ENCODE measurements at regions not wholly inside any gene's neighbourhood (a gene's known extent, or its start where the extent isn't known, plus 50 kb on each side); places are given as distances from the start of the nearest gene placed in this dataset.
A peak's percentile ranks its signal among the peaks of the same experiment; 100 is the strongest.

DNA sequence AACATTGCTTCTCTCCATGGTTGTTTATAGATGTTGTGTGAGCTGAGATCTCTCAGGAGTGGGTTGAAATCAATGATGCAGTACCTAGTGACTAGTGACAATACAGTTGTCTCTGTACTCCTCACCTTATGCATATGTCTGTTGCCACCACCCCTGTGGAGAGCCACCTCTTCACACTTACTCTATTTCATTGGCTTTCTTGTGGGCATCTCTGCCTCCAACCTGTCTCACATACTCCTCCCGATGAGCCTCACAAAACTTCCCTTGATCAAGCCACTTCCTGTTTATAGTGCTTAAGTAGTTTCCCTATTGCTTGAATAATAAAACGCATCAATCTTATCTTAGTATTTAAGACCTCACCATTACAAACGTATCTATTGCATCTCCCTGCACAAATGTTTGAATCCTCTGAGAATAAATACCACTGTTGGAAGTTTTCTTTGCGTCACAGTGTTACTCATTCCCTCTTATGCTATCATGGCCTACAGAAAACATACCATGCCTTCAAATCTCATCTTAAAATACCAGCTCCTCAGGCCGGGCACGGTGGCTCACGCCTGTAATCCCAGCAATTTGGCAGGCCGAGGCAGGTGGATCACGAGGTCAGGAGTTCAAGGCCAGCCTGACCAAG lies 54.7 kb upstream of the GREM2 start:
- Histone ChIP-seq H3K36me3 (ENCODE audit: control insufficient read depth, insufficient read depth, low read length) (no peaks in the 10 kb centered on the region), H3K4me2 (ENCODE audit: extremely low read depth, insufficient read depth, low read length) (no peak overlapping the region), H3K79me2 (ENCODE audit: control insufficient read depth, insufficient read depth, low read length) (no peaks in the 10 kb centered on the region), H3K4me3 (replicated peaks in 1 of 4; ENCODE audit: control extremely low read depth in 1 of 4, insufficient read depth in 1 of 4, low read depth in 3 of 4, low read length in 4 of 4) (no peak overlapping the region), H3K9ac (ENCODE audit: insufficient read depth, low read length) (no peak overlapping the region), H3K27ac (ENCODE audit: insufficient read depth, low read length) (no peak overlapping the region), H3K27me3 (ENCODE audit: control insufficient read depth, insufficient read depth, low read length) (no peaks in the 10 kb centered on the region), H3K9me3 (ENCODE audit: control insufficient read depth, insufficient read depth, low read depth, low read length) (no peaks in the 10 kb centered on the region), H2AFZ (ENCODE audit: low read length) (no peak overlapping the region), H3K4me1 (ENCODE audit: control insufficient read depth, extremely low read depth, insufficient read depth, low read length) (no peaks in the 10 kb centered on the region), H4K20me1 (ENCODE audit: control insufficient read depth, extremely low read depth, insufficient read depth, low read length) (no peaks in the 10 kb centered on the region)
- TF ChIP-seq, protein P1, sequence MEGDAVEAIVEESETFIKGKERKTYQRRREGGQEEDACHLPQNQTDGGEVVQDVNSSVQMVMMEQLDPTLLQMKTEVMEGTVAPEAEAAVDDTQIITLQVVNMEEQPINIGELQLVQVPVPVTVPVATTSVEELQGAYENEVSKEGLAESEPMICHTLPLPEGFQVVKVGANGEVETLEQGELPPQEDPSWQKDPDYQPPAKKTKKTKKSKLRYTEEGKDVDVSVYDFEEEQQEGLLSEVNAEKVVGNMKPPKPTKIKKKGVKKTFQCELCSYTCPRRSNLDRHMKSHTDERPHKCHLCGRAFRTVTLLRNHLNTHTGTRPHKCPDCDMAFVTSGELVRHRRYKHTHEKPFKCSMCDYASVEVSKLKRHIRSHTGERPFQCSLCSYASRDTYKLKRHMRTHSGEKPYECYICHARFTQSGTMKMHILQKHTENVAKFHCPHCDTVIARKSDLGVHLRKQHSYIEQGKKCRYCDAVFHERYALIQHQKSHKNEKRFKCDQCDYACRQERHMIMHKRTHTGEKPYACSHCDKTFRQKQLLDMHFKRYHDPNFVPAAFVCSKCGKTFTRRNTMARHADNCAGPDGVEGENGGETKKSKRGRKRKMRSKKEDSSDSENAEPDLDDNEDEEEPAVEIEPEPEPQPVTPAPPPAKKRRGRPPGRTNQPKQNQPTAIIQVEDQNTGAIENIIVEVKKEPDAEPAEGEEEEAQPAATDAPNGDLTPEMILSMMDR (conservative IDR thresholded peaks at IDR 0.05 in 1 of 2, IDR thresholded peaks at IDR 0.05 in 1 of 2; ENCODE audit: low read depth in 1 of 2, low read length in 2 of 2) = no peak
- TF ChIP-seq EZH2 (IDR thresholded peaks at IDR 0.05; ENCODE audit: low read length, missing control alignments) = no peak
- DNase-seq (ENCODE audit: low read depth in 2 of 2) = no peak

DNA sequence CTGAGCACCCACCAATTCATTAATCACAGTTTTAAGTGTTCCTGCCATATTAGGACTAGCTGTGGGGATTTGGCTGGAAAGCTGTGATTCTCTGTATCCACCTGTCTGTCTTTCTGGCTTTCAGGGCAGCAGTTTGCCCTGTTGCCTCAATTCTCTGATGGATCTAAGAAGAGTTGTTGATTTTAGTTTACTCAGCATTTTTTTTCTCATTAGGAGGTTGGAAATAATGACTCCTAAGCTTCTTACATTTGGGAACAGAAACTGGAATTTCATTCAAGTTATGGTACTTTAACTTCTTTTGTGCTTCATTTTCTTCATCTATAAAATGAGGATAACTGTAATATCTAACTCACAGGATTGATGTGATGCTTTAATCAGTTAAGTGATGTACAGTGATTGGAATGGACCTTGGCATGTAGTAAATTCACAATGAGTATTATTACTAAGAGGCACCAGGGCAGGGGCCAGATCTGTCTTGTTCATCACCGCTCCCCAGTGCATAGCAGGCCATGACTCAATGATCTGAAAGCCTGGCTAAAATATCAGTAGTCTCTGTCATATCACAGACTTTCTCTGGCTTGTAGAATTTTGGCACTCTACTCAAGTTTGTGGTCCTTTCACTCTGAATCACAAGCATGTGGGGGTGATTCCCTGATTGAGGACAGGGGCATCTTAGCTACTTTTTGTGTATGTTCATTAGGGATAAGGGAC lies 51.4 kb upstream of the GREM2 start:
- Histone ChIP-seq H3K9me3 (ENCODE audit: control insufficient read depth, insufficient read depth, low read depth, low read length) (no peaks in the 10 kb centered on the region), H3K4me3 (replicated peaks in 1 of 4; ENCODE audit: control extremely low read depth in 1 of 4, insufficient read depth in 1 of 4, low read depth in 3 of 4, low read length in 4 of 4) (no peak overlapping the region), H4K20me1 (ENCODE audit: control insufficient read depth, extremely low read depth, insufficient read depth, low read length) (no peaks in the 10 kb centered on the region), H3K9ac (ENCODE audit: insufficient read depth, low read length) (no peak overlapping the region), H3K36me3 (ENCODE audit: control insufficient read depth, insufficient read depth, low read length) (no peaks in the 10 kb centered on the region), H3K4me1 (ENCODE audit: control insufficient read depth, extremely low read depth, insufficient read depth, low read length) (no peaks in the 10 kb centered on the region), H3K27ac (ENCODE audit: insufficient read depth, low read length) (no peak overlapping the region), H2AFZ (ENCODE audit: low read length) (no peak overlapping the region), H3K4me2 (ENCODE audit: extremely low read depth, insufficient read depth, low read length) (no peak overlapping the region), H3K27me3 (ENCODE audit: control insufficient read depth, insufficient read depth, low read length) (no peaks in the 10 kb centered on the region), H3K79me2 (ENCODE audit: control insufficient read depth, insufficient read depth, low read length) (no peaks in the 10 kb centered on the region)
- DNase-seq (ENCODE audit: low read depth in 2 of 2) = peak in 1 of 2 donors; percentile 94
- no peak for TF ChIP-seq EZH2 (IDR thresholded peaks at IDR 0.05; ENCODE audit: low read length, missing control alignments)
- TF ChIP-seq, protein P1 (conservative IDR thresholded peaks at IDR 0.05 in 1 of 2, IDR thresholded peaks at IDR 0.05 in 1 of 2; ENCODE audit: low read depth in 1 of 2, low read length in 2 of 2) = no peak

All from fibroblast of lung (primary cell).